ENCODE measurements at regions not wholly inside any gene's neighbourhood (a gene's known extent, or its start where the extent isn't known, plus 50 kb on each side); places are given as distances from the start of the nearest gene placed in this dataset.

GRCh38 chr1:147050654-147051053, 112.5 kb downstream of the NBPF12 start:
- TF ChIP-seq CTCF (IDR thresholded peaks at IDR 0.05; ENCODE audit: borderline replicate concordance, extremely low read depth, low read length, poor library complexity, severe bottlenecking) (no peak), EZH2 (IDR thresholded peaks at IDR 0.05; ENCODE audit: borderline replicate concordance, low read depth, low read length, severe bottlenecking) (no peak)
